Muscle of arm (tissue), 1 donor: ENCODE measurements at regions not wholly inside any gene's neighbourhood (a gene's known extent, or its start where the extent isn't known, plus 50 kb on each side); places are given as distances from the start of the nearest gene placed in this dataset.
A peak's percentile ranks its signal among the peaks of the same experiment; 100 is the strongest.
"Not testable (repeated sequence)": the region's sequence is repeated elsewhere in the genome, so short reads cannot be mapped to it uniquely, and the experiment has no call there.

Experiments used
- DNase-seq: peaks from one replicate; pipeline ENCODE4 v3.0.0-alpha.2; 2013

- DNase-seq: no peak
These were observed 124.0 kb upstream of the ZCCHC13 start for GRCh38 chrX:74179990-74180389.

GRCh38 chrX:74179499-74179898 lies 124.5 kb upstream of the ZCCHC13 start:
- no peak for DNase-seq

GRCh38 chrX:74179071-74179470 lies 124.9 kb upstream of the ZCCHC13 start:
- DNase-seq: no peak

- DNase-seq: no peak
These were observed 125.4 kb upstream of the ZCCHC13 start for GRCh38 chrX:74178536-74178935.

GRCh38 chrX:74171465-74171864 lies 132.5 kb upstream of the ZCCHC13 start:
- no peak for DNase-seq

GRCh38 chrX:74162199-74162598 lies 141.8 kb upstream of the ZCCHC13 start:
- no peak for DNase-seq

- no peak for DNase-seq
These were observed 143.2 kb upstream of the ZCCHC13 start for GRCh38 chrX:74160816-74161215.

- DNase-seq: no peak
These were observed 143.6 kb upstream of the ZCCHC13 start for GRCh38 chrX:74160358-74160757.

- no peak for DNase-seq
These were observed 156.5 kb upstream of the ZCCHC13 start for GRCh38 chrX:74147439-74147838.

GRCh38 chrX:74138943-74139342 lies 165.0 kb upstream of the ZCCHC13 start:
- no peak for DNase-seq

GRCh38 chrX:74133156-74133796 lies 170.7 kb upstream of the ZCCHC13 start:
- peak; percentile 76 for DNase-seq

- DNase-seq: no peak
These were observed 171.7 kb upstream of the ZCCHC13 start for GRCh38 chrX:74132280-74132679.

- no peak for DNase-seq
These were observed 184.7 kb upstream of the ZCCHC13 start for GRCh38 chrX:74119016-74119910.

- no peak for DNase-seq
These were observed 185.7 kb upstream of the ZCCHC13 start for GRCh38 chrX:74117962-74118902.

GRCh38 chrX:74111245-74111644 lies 192.7 kb upstream of the ZCCHC13 start:
- no peak for DNase-seq

GRCh38 chrX:74107666-74108065 lies 196.3 kb upstream of the ZCCHC13 start:
- no peak for DNase-seq

GRCh38 chrX:74104356-74105015 lies 199.5 kb upstream of the ZCCHC13 start:
- DNase-seq: no peak

GRCh38 chrX:74098407-74098806 lies 205.6 kb upstream of the ZCCHC13 start:
- not testable (repeated sequence) for DNase-seq

GRCh38 chrX:74090049-74090448 lies 213.9 kb upstream of the ZCCHC13 start:
- no peak for DNase-seq

GRCh38 chrX:74085642-74086236 lies 218.2 kb upstream of the ZCCHC13 start:
- no peak for DNase-seq

GRCh38 chrX:74080165-74080564 lies 223.8 kb upstream of the ZCCHC13 start:
- no peak for DNase-seq
